AG10803 (cell line): ENCODE measurements at regions not wholly inside any gene's neighbourhood (a gene's known extent, or its start where the extent isn't known, plus 50 kb on each side); places are given as distances from the start of the nearest gene placed in this dataset.

ENCODE experiments used
- DNase-seq: peaks from one replicate; pipeline ENCODE4 v3.0.0; 2010; ENCODE audit warnings: low read depth
- H3K4me3 ChIP-seq: 2 replicates; pipeline ENCODE4 v1.5.1; 2011; ENCODE audit warnings: mild to moderate bottlenecking, low read length, control low read depth
- CTCF ChIP-seq: conservative IDR thresholded peaks from 2 replicates; pipeline ENCODE4 v1.5.1; 2011; ENCODE audit warnings: mild to moderate bottlenecking, low read length, control low read depth, inconsistent platforms

DNA sequence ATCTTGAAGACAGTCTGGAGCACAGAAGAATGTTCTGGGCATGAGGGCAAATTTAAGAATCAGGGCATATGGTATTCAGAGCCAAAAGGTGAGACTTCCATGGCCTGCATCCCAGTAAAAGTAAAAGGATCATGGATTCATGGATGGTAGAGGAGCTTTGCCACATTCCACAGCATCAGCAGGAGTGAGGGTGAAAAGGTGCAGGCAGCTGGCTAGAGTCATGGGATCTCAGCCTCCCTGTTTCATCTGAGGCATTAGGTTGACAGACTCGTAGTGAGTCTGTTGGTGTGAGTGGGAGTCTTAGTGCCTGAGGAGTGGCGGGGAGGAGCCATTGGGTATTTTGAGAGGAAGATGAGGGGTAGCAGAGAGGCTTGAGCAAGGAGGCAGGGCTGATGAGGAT lies 301.6 kb downstream of the CYP26B1 start:
- TF ChIP-seq CTCF = no peak
- no peak overlapping the region for H3K4me3 ChIP-seq
- DNase-seq = no peak

- no peak for TF ChIP-seq CTCF
- DNase-seq = no peak
- H3K4me3 ChIP-seq = no peak overlapping the region
These were observed 302.7 kb downstream of the CYP26B1 start for GRCh38 chr2:71844967-71845366.

DNA sequence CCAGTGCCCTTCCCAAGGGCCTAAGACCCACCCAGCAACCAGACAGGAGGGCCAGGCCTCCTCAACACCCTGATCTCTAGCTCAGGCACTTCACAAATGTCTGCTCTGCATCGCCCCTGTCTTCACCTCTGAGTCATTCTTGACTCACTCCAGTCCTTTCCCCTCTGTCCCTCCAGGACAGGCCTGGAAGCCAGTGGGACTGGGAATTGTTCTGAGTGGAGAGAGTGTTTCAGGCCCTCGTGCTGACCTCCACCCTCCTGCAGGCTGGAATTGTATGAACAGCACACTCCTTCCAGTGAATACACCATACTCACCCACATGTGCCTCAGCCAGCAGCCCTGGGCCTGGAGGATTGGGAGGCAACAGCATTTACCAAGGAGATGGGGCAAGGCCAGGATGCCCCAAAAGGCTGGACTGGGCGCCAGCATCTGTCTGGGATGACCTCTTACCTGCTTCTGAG lies 304.2 kb downstream of the CYP26B1 start:
- peak; percentile 69 for DNase-seq
- H3K4me3 ChIP-seq = no peak overlapping the region
- no peak for TF ChIP-seq CTCF

GRCh38 chr2:71842744-71843143 lies 304.9 kb downstream of the CYP26B1 start:
- TF ChIP-seq CTCF = no peak
- no peak overlapping the region for H3K4me3 ChIP-seq
- no peak for DNase-seq

GRCh38 chr2:71839826-71840225 lies 307.8 kb downstream of the CYP26B1 start:
- no peak for DNase-seq
- H3K4me3 ChIP-seq = no peak overlapping the region
- no peak for TF ChIP-seq CTCF

DNA sequence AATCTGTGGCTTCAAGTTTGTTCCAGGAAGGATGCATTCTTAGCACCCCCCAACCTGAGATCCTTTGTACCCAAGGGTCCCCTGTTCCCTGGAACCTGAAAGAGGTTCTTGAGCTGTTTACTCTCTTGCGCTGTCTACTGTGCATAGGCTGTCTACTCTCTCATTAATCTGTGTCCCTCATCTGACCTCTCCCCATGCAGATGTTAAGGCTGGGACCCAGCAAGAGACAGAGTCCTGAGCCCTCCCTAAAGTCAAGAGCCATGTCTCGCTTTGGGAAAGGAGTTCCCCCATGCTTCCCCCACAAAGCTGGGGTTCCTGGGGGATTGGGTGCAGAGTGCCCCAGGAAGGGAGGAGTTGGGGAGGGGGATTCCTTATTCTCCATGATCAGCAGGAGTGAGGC lies 312.9 kb downstream of the CYP26B1 start:
- no peak overlapping the region for H3K4me3 ChIP-seq
- TF ChIP-seq CTCF = no peak

DNA sequence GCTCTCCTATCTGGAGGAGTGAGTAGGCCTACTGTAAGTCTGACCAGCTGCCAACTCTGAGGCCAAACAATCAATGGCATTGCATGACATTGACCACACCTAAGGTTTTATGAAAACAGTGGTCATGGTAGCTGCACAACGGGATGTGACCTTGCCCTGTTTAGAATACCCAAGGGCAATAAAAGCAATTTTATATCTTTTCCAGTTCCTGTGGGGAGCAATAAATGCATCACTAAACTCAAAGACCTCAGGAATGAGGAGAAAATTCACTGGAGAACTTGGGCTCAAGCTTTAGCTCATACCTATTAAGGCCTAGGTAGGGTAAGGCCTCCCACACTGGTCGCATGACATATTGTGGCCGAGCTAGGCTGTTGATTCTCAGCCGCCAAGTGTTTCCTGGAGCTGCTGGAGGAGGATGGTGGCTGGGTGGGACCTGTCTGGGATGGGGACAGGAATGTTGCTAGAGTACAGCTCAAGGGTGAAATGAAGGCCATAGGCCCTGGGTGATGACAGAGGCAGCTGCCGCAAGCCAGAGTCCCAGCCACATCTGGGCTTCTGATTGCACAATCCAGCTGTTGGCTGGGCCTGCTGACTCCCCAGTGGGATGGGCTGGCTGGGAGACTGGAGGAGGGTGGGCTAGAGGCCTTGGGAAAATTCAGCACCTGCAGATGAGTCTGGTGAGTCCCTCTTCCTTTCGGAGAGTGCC lies 313.7 kb downstream of the CYP26B1 start:
- no peak for TF ChIP-seq CTCF
- H3K4me3 ChIP-seq = no peak overlapping the region
- peak; percentile 92 for DNase-seq

More for the DNA sequence above, 312.9 kb downstream of the CYP26B1 start:
- no peak for DNase-seq
